GM12878 (cell line): ENCODE measurements at regions not wholly inside any gene's neighbourhood (a gene's known extent, or its start where the extent isn't known, plus 50 kb on each side); places are given as distances from the start of the nearest gene placed in this dataset.

ENCODE experiments used
- BHLHE40 ChIP-seq, 2 experiments: fragments of 450-650 bp in 1 of 2; IDR thresholded peaks; 2 replicates each; pipeline ENCODE4 v1.6.1; 2011 to 2017; ENCODE audit warnings: low read depth in 2 of 2, borderline replicate concordance in 1 of 2, improper control_type of control experiment in 1 of 2, low read length in 1 of 2, mild to moderate bottlenecking in 1 of 2
- HDGF ChIP-seq: fragments of 450-650 bp; IDR thresholded peaks from 2 replicates; pipeline ENCODE4 v1.6.1; 2016; ENCODE audit warnings: antibody characterized with exemption
- NFIC ChIP-seq: IDR thresholded peaks from 2 replicates; pipeline ENCODE4 v1.6.1; 2012; ENCODE audit warnings: low read depth, mild to moderate bottlenecking, inconsistent platforms, low read length, moderate library complexity
- POLR2AphosphoS5 ChIP-seq: IDR thresholded peaks from 2 replicates; pipeline ENCODE4 v1.6.1; 2011; ENCODE audit warnings: mild to moderate bottlenecking, low read length, inconsistent platforms
- TF ChIP-seq, protein P1 (sequence below): IDR thresholded peaks from 2 replicates; pipeline ENCODE4 v1.6.1; 2011; ENCODE audit warnings: low read depth, mild to moderate bottlenecking, low read length, moderate library complexity, borderline replicate concordance; ENCODE audit errors: extremely low read depth
- TF ChIP-seq, protein P2 (sequence below): IDR thresholded peaks from 2 replicates; pipeline ENCODE4 v1.6.1; 2011; ENCODE audit warnings: low read depth, low read length, improper control_type of control experiment, borderline replicate concordance
- TF ChIP-seq, protein P3 (sequence below): fragments of 450-650 bp; formaldehyde crosslinking; IDR thresholded peaks from 2 replicates; pipeline ENCODE4 v1.5.0; 2022; ENCODE audit warnings: mild to moderate bottlenecking, missing genetic modification characterization

DNA sequence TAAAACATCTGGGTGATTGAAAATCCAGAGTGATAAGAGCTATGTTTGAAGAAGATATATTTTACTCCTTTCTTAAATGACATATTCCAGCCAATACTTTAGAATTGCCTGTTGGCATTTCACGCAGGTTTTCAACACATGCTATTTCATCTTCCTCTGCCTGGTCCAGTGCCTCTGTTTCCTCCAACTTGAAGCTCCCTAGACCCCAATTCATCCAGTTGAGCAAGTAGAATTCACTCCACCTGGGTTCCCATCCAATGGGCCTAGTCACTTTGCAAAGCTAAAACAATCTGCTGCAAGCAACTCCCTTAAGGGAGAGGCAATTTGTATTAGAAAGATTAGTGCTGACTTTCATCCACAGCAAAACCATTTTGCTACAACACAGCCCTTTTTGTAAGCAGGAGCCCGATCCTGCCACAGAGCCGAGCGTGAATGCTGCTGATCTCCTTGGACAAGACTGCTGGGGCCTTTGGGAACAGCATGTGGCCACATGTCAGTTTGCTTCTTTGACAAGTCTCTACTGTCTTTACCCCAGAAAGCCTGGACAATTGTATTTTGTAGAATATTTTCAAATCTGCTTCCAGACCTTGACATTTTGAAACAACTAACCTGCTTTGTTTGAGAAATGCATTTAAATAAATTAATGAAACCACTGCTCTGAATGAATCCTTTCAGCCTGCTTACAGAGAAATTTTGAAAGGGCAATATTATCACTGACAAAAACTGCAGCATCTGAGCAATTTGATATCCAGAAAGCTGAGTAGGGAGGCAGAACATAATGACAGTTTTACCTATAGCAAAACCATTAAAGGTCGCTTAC is 259.1 kb downstream of the TDRD15 start (continued):
- TF ChIP-seq BHLHE40 (IDR thresholded peaks at IDR 0.05; ENCODE audit: borderline replicate concordance in 1 of 2, low read depth in 2 of 2, low read length in 1 of 2), result no peak
- TF ChIP-seq, protein P1, sequence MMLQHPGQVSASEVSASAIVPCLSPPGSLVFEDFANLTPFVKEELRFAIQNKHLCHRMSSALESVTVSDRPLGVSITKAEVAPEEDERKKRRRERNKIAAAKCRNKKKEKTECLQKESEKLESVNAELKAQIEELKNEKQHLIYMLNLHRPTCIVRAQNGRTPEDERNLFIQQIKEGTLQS, result no peak
- no peak for TF ChIP-seq NFIC
- TF ChIP-seq POLR2AphosphoS5, result no peak
- TF ChIP-seq, protein P2, sequence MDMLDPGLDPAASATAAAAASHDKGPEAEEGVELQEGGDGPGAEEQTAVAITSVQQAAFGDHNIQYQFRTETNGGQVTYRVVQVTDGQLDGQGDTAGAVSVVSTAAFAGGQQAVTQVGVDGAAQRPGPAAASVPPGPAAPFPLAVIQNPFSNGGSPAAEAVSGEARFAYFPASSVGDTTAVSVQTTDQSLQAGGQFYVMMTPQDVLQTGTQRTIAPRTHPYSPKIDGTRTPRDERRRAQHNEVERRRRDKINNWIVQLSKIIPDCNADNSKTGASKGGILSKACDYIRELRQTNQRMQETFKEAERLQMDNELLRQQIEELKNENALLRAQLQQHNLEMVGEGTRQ, result no peak
- no peak for TF ChIP-seq HDGF
- TF ChIP-seq, protein P3, sequence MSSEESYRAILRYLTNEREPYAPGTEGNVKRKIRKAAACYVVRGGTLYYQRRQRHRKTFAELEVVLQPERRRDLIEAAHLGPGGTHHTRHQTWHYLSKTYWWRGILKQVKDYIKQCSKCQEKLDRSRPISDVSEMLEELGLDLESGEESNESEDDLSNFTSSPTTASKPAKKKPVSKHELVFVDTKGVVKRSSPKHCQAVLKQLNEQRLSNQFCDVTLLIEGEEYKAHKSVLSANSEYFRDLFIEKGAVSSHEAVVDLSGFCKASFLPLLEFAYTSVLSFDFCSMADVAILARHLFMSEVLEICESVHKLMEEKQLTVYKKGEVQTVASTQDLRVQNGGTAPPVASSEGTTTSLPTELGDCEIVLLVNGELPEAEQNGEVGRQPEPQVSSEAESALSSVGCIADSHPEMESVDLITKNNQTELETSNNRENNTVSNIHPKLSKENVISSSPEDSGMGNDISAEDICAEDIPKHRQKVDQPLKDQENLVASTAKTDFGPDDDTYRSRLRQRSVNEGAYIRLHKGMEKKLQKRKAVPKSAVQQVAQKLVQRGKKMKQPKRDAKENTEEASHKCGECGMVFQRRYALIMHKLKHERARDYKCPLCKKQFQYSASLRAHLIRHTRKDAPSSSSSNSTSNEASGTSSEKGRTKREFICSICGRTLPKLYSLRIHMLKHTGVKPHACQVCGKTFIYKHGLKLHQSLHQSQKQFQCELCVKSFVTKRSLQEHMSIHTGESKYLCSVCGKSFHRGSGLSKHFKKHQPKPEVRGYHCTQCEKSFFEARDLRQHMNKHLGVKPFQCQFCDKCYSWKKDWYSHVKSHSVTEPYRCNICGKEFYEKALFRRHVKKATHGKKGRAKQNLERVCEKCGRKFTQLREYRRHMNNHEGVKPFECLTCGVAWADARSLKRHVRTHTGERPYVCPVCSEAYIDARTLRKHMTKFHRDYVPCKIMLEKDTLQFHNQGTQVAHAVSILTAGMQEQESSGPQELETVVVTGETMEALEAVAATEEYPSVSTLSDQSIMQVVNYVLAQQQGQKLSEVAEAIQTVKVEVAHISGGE (CRISPR knock-in tag), result no peak
